K562 (cell line): ENCODE measurements at regions not wholly inside any gene's neighbourhood (a gene's known extent, or its start where the extent isn't known, plus 50 kb on each side); places are given as distances from the start of the nearest gene placed in this dataset.

Source experiments
- NFIC ChIP-seq: fragments of 450-650 bp; IDR thresholded peaks from 2 replicates; pipeline ENCODE4 v1.6.1; 2017; ENCODE audit warnings: mild to moderate bottlenecking, inconsistent platforms
- POLR2A ChIP-seq: fragments of 450-650 bp; conservative IDR thresholded peaks from 2 replicates; pipeline ENCODE4 v1.6.1; 2016
- XRCC4 ChIP-seq: IDR thresholded peaks from one replicate; pipeline ENCODE4 v1.6.1; 2011; ENCODE audit not compliant: insufficient read depth, insufficient read length; ENCODE audit errors: extremely low read depth
- TF ChIP-seq, protein P1 (sequence below): sonication (generic); formaldehyde crosslinking; IDR thresholded peaks from 2 replicates; pipeline ENCODE4 v1.8.1; 2023; ENCODE audit warnings: mild to moderate bottlenecking, missing genetic modification reagents
- TF ChIP-seq, protein P2 (sequence below): IDR thresholded peaks from 3 replicates; pipeline ENCODE4 v1.6.1; 2011; ENCODE audit warnings: borderline replicate concordance, mild to moderate bottlenecking; ENCODE audit not compliant: insufficient read length, insufficient read depth

DNA sequence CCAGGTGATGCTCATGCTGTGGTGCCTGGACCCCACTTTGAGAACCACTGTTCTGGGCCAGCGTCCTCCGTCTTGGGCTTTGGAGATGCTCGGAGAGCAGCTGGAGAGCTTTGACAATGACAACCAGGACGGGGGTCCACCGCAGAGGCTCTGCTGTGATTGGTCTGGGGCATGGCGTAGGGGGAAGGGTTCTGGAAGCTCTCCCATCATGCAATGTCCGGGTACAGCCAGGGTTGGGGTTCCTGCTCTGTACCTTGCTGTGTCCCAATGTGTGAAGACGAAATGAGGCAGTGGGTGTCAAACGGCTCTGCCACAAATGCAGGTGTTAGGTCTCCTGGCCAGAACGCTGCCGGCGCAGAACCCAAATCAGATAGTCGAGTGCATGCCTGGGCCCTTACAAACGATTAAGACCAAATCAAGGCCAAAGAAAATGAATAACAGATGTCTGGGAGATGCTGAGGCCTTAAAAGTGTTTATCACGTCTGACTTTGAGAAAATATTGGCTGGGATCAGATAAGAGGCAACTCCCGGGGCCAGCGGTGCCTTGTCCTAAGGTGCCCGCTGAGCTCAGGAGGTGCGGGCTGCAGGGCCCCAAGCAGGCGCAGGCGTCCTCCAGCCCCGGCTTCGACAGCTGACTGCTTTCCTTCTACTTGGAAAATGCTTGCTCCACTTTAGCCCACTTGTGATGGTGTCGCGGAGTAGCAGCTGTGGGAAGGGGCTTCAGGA is 117.2 kb downstream of the VAPA start:
- TF ChIP-seq POLR2A = no peak
- TF ChIP-seq, protein P1, sequence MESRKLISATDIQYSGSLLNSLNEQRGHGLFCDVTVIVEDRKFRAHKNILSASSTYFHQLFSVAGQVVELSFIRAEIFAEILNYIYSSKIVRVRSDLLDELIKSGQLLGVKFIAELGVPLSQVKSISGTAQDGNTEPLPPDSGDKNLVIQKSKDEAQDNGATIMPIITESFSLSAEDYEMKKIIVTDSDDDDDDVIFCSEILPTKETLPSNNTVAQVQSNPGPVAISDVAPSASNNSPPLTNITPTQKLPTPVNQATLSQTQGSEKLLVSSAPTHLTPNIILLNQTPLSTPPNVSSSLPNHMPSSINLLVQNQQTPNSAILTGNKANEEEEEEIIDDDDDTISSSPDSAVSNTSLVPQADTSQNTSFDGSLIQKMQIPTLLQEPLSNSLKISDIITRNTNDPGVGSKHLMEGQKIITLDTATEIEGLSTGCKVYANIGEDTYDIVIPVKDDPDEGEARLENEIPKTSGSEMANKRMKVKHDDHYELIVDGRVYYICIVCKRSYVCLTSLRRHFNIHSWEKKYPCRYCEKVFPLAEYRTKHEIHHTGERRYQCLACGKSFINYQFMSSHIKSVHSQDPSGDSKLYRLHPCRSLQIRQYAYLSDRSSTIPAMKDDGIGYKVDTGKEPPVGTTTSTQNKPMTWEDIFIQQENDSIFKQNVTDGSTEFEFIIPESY (CRISPR knock-in tag) = no peak
- TF ChIP-seq NFIC = no peak
- TF ChIP-seq XRCC4 = no peak
- TF ChIP-seq, protein P2, sequence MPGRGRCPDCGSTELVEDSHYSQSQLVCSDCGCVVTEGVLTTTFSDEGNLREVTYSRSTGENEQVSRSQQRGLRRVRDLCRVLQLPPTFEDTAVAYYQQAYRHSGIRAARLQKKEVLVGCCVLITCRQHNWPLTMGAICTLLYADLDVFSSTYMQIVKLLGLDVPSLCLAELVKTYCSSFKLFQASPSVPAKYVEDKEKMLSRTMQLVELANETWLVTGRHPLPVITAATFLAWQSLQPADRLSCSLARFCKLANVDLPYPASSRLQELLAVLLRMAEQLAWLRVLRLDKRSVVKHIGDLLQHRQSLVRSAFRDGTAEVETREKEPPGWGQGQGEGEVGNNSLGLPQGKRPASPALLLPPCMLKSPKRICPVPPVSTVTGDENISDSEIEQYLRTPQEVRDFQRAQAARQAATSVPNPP = no peak
